ENCODE measurements at regions not wholly inside any gene's neighbourhood (a gene's known extent, or its start where the extent isn't known, plus 50 kb on each side); places are given as distances from the start of the nearest gene placed in this dataset.

DNA sequence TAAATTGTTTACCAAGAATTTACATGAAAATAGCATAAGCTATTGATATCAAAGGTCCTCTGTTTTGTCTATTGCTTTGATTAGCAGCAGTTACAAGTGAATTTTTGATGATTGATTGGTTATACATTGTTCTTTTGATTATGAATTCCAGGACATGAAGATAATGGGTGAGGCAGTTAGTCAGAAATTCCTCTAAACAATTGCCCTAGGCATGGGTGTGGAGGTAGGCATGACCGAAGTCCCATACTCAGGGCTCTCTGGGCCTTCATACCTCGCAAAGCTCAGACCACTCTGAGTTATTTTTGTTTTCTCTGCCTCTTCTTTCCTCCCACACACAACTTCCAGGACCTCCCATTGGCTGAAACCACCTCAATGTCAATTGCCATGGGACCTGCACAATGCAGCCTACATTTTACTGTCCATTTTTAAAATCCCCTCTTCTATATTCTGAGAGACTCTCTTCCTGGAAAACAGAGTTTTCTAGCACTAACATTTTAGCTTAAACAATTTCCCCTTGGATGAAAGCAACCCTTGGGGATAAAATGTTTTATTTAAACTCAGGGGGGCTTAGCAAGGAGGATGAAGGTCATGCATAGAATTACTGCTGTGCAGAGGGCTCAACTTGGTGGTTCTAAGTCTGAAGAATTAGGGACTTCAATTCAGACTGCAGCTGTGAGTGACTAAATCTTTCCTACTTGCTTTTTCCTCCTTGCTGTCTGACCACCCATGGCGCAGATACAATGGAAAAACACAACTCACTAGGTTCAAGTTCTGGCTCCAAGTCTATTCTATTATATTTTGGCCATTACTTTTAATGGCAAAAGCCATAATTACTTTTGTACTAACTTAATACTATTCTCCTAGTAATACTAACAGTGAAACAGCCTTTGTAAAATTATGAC, 594.8 kb downstream of the NTRK3 start:
- Histone ChIP-seq H2BK12ac (ENCODE audit: low read length) (no peak overlapping the region), H2BK15ac (ENCODE audit: low read length) (no peak overlapping the region), H3K79me1 (ENCODE audit: low read depth, low read length) (no peaks in the 10 kb centered on the region), H2BK120ac (ENCODE audit: low read depth, low read length) (no peak overlapping the region), H3K18ac (ENCODE audit: low read length) (no peak overlapping the region), H3K4ac (ENCODE audit: low read length) (no peak overlapping the region), H3K27ac (replicated peaks; ENCODE audit: low read length) (no peak overlapping the region), H3K36me3 (replicated peaks in 1 of 2; ENCODE audit: control insufficient read depth in 2 of 2, insufficient read depth in 2 of 2, low read length in 2 of 2) (no peaks in the 10 kb centered on the region), H2BK5ac (ENCODE audit: low read length) (no peak overlapping the region), H3K9me3 (replicated peaks in 1 of 2; ENCODE audit: control insufficient read depth in 2 of 2, insufficient read depth in 1 of 2, low read depth in 1 of 2, low read length in 2 of 2) (peaks cover 0 to 4% of the 10 kb centered on the region in 2 donors), H4K8ac (ENCODE audit: low read depth, low read length) (no peak overlapping the region), H2AFZ (ENCODE audit: low read length) (no peak overlapping the region), H3K4me2 (ENCODE audit: insufficient read depth, low read length, poor library complexity, severe bottlenecking) (no peak overlapping the region), H3K27me3 (ENCODE audit: control insufficient read depth in 3 of 3, insufficient read depth in 3 of 3, low read depth in 1 of 3, low read length in 3 of 3) (no peaks in the 10 kb centered on the region), H3K9ac (ENCODE audit: low read depth, low read length, poor library complexity) (no peak overlapping the region), H3K4me3 (ENCODE audit: low read length in 2 of 2) (no peak overlapping the region), H2AK5ac (ENCODE audit: low read depth, low read length) (no peak overlapping the region), H3K14ac (ENCODE audit: low read length) (no peak overlapping the region), H3K4me1 (ENCODE audit: control insufficient read depth in 2 of 2, insufficient read depth in 1 of 2, low read depth in 1 of 2, low read length in 2 of 2) (no peaks in the 10 kb centered on the region), H3K23ac (ENCODE audit: low read depth, low read length, poor library complexity) (no peak overlapping the region), H4K91ac (ENCODE audit: low read depth, low read length, poor library complexity) (no peak overlapping the region)
- no peak for DNase-seq (ENCODE audit: low spot score)
- WGBS, 2 donors (ENCODE audit: extremely low coverage in 2 of 2, insufficient read length in 2 of 2, insufficient replicate concordance in 1 of 2) = no CpG with 5 or more reads among the region's 3 CpGs

DNA sequence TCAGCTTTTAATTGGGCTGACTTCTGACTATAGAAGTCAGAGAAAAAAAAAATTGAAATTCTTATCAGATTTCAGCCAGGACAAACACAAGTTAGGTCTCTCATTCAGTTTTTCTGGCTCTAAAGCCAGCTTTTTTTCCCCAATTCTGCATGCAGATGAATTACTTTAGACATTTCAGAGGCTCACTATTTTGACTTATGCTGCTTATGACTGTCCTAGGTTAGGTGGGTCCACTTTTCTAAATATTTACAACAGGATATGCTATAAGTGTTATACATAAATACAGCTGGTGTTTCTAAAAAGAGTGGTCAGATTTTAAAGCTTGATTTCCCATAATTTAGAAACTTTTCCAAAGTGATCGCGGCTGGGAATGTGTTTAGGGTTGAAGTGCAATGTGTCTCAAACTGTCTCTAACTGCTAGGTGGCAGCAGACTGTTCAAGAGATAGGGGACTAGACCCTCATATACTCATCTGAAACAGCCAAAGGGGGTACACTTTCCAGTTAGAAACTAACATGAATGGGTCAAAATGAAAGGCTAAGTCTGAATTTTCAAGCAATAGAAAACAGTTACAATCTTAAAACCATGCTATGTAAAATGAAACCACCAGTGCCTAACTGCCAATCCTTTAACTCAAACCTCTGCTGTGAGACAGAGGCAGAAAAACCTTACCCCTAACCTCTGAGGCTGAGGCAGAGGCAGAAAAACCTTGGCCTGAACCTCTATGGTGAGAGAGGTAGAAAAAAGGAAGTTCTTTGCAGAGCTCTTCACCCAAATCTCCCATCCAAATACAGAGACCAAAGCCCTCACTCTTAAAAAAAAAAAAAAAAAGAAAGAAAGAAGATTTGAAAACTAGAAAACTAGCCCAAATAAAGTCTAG, 596.0 kb downstream of the NTRK3 start:
- Histone ChIP-seq H3K4me3 (ENCODE audit: low read length in 2 of 2) (no peak overlapping the region), H2BK5ac (ENCODE audit: low read length) (no peak overlapping the region), H3K14ac (ENCODE audit: low read length) (no peak overlapping the region), H2AFZ (ENCODE audit: low read length) (no peak overlapping the region), H3K4ac (ENCODE audit: low read length) (no peak overlapping the region), H2BK12ac (ENCODE audit: low read length) (no peak overlapping the region), H3K27me3 (ENCODE audit: control insufficient read depth in 3 of 3, insufficient read depth in 3 of 3, low read depth in 1 of 3, low read length in 3 of 3) (no peaks in the 10 kb centered on the region), H4K8ac (ENCODE audit: low read depth, low read length) (no peak overlapping the region), H3K9ac (ENCODE audit: low read depth, low read length, poor library complexity) (no peak overlapping the region), H3K18ac (ENCODE audit: low read length) (no peak overlapping the region), H2BK15ac (ENCODE audit: low read length) (no peak overlapping the region), H3K4me1 (ENCODE audit: control insufficient read depth in 2 of 2, insufficient read depth in 1 of 2, low read depth in 1 of 2, low read length in 2 of 2) (no peaks in the 10 kb centered on the region), H3K36me3 (replicated peaks in 1 of 2; ENCODE audit: control insufficient read depth in 2 of 2, insufficient read depth in 2 of 2, low read length in 2 of 2) (no peaks in the 10 kb centered on the region), H3K4me2 (ENCODE audit: insufficient read depth, low read length, poor library complexity, severe bottlenecking) (no peak overlapping the region), H4K91ac (ENCODE audit: low read depth, low read length, poor library complexity) (no peak overlapping the region), H3K27ac (replicated peaks; ENCODE audit: low read length) (no peak overlapping the region), H3K79me1 (ENCODE audit: low read depth, low read length) (no peaks in the 10 kb centered on the region), H3K23ac (ENCODE audit: low read depth, low read length, poor library complexity) (no peak overlapping the region), H2BK120ac (ENCODE audit: low read depth, low read length) (no peak overlapping the region), H2AK5ac (ENCODE audit: low read depth, low read length) (no peak overlapping the region), H3K9me3 (replicated peaks in 1 of 2; ENCODE audit: control insufficient read depth in 2 of 2, insufficient read depth in 1 of 2, low read depth in 1 of 2, low read length in 2 of 2) (peaks cover 0 to 4% of the 10 kb centered on the region in 2 donors)
- WGBS, 2 donors (ENCODE audit: extremely low coverage in 2 of 2, insufficient read length in 2 of 2, insufficient replicate concordance in 1 of 2) = no CpG with 5 or more reads among the region's 2 CpGs
- DNase-seq (ENCODE audit: low spot score) = no peak

DNA sequence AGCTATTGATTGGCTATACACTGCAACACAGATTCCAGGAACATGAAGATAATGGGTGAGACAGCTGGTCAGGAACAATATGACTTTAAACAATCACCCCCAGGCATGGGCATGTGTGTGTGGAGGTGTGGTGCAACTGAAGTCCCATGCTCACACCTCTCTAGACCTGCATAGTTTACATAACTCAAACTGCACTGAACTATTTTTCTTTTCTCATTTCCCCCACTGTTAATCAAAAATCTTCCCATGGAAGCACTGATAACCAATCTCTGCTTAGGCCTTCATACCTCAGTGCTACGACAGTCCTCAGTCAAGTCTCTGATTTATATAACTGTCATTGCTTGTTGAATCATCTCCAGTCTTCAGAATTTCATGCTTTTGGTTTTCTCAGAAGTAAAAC, 600.2 kb downstream of the NTRK3 start:
- no peaks in the 10 kb centered on the region for H3K79me1 ChIP-seq (ENCODE audit: low read depth, low read length)
- H2BK120ac ChIP-seq (ENCODE audit: low read depth, low read length) = no peak overlapping the region
- no peaks in the 10 kb centered on the region for H3K4me1 ChIP-seq (ENCODE audit: control insufficient read depth in 2 of 2, insufficient read depth in 1 of 2, low read depth in 1 of 2, low read length in 2 of 2)
- H3K4me3 ChIP-seq (ENCODE audit: low read length in 2 of 2) = no peak overlapping the region
- H3K18ac ChIP-seq (ENCODE audit: low read length) = no peak overlapping the region
- no peaks in the 10 kb centered on the region for H3K9me3 ChIP-seq (replicated peaks in 1 of 2; ENCODE audit: control insufficient read depth in 2 of 2, insufficient read depth in 1 of 2, low read depth in 1 of 2, low read length in 2 of 2)
- no peak overlapping the region for H2BK5ac ChIP-seq (ENCODE audit: low read length)
- no peaks in the 10 kb centered on the region for H3K36me3 ChIP-seq (replicated peaks in 1 of 2; ENCODE audit: control insufficient read depth in 2 of 2, insufficient read depth in 2 of 2, low read length in 2 of 2)
- no peaks in the 10 kb centered on the region for H3K27me3 ChIP-seq (ENCODE audit: control insufficient read depth in 3 of 3, insufficient read depth in 3 of 3, low read depth in 1 of 3, low read length in 3 of 3)
- no peak overlapping the region for H2BK12ac ChIP-seq (ENCODE audit: low read length)
- H2BK15ac ChIP-seq (ENCODE audit: low read length) = no peak overlapping the region
- no peak overlapping the region for H4K91ac ChIP-seq (ENCODE audit: low read depth, low read length, poor library complexity)
- WGBS, 2 donors (ENCODE audit: extremely low coverage in 2 of 2, insufficient read length in 2 of 2, insufficient replicate concordance in 1 of 2) = no CpG with 5 or more reads among the region's 1 CpG
- no peak overlapping the region for H2AFZ ChIP-seq (ENCODE audit: low read length)
- no peak overlapping the region for H3K4me2 ChIP-seq (ENCODE audit: insufficient read depth, low read length, poor library complexity, severe bottlenecking)
- DNase-seq (ENCODE audit: low spot score) = no peak
- H2AK5ac ChIP-seq (ENCODE audit: low read depth, low read length) = no peak overlapping the region
- H3K27ac ChIP-seq (replicated peaks; ENCODE audit: low read length) = no peak overlapping the region
- H4K8ac ChIP-seq (ENCODE audit: low read depth, low read length) = no peak overlapping the region
- H3K23ac ChIP-seq (ENCODE audit: low read depth, low read length, poor library complexity) = no peak overlapping the region
- H3K4ac ChIP-seq (ENCODE audit: low read length) = no peak overlapping the region
- H3K14ac ChIP-seq (ENCODE audit: low read length) = no peak overlapping the region
- no peak overlapping the region for H3K9ac ChIP-seq (ENCODE audit: low read depth, low read length, poor library complexity)

DNA sequence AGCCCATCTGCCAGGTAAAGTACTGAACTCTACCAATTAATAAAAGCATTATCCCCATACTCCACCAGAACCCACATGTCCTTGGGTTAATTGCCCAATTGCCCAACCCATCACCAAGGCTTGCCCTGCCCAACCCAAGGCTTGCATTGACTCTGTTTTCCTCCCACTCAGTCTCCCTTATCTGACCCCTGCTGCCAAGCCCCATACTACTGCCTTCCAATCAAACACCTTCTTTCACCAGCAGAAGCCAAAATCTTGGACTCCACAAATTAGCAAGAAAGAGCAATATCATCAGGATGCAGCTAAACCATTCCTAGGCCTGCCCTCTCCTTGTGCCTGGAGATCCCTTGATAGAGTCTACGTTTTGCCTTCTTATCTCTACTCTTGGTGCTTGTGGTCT, 602.9 kb downstream of the NTRK3 start:
- H3K36me3 ChIP-seq (replicated peaks in 1 of 2; ENCODE audit: control insufficient read depth in 2 of 2, insufficient read depth in 2 of 2, low read length in 2 of 2) = no peaks in the 10 kb centered on the region
- H3K4me1 ChIP-seq (ENCODE audit: control insufficient read depth in 2 of 2, insufficient read depth in 1 of 2, low read depth in 1 of 2, low read length in 2 of 2) = no peaks in the 10 kb centered on the region
- no peak for DNase-seq (ENCODE audit: low spot score)
- H3K27ac ChIP-seq (replicated peaks; ENCODE audit: low read length) = no peak overlapping the region
- H3K79me1 ChIP-seq (ENCODE audit: low read depth, low read length) = no peaks in the 10 kb centered on the region
- H2AFZ ChIP-seq (ENCODE audit: low read length) = no peak overlapping the region
- H3K23ac ChIP-seq (ENCODE audit: low read depth, low read length, poor library complexity) = no peak overlapping the region
- no peak overlapping the region for H2BK15ac ChIP-seq (ENCODE audit: low read length)
- H3K4me2 ChIP-seq (ENCODE audit: insufficient read depth, low read length, poor library complexity, severe bottlenecking) = no peak overlapping the region
- no peaks in the 10 kb centered on the region for H3K9me3 ChIP-seq (replicated peaks in 1 of 2; ENCODE audit: control insufficient read depth in 2 of 2, insufficient read depth in 1 of 2, low read depth in 1 of 2, low read length in 2 of 2)
- no peaks in the 10 kb centered on the region for H3K27me3 ChIP-seq (ENCODE audit: control insufficient read depth in 3 of 3, insufficient read depth in 3 of 3, low read depth in 1 of 3, low read length in 3 of 3)
- H4K8ac ChIP-seq (ENCODE audit: low read depth, low read length) = no peak overlapping the region
- H4K91ac ChIP-seq (ENCODE audit: low read depth, low read length, poor library complexity) = no peak overlapping the region
- no peak overlapping the region for H3K14ac ChIP-seq (ENCODE audit: low read length)
- H3K4me3 ChIP-seq (ENCODE audit: low read length in 2 of 2) = no peak overlapping the region
- no peak overlapping the region for H3K9ac ChIP-seq (ENCODE audit: low read depth, low read length, poor library complexity)
- H2AK5ac ChIP-seq (ENCODE audit: low read depth, low read length) = no peak overlapping the region
- H3K18ac ChIP-seq (ENCODE audit: low read length) = no peak overlapping the region
- WGBS, 2 donors (ENCODE audit: extremely low coverage in 2 of 2, insufficient read length in 2 of 2, insufficient replicate concordance in 1 of 2) = no CpG with 5 or more reads among the region's 1 CpG
- H2BK12ac ChIP-seq (ENCODE audit: low read length) = no peak overlapping the region
- no peak overlapping the region for H3K4ac ChIP-seq (ENCODE audit: low read length)
- H2BK5ac ChIP-seq (ENCODE audit: low read length) = no peak overlapping the region
- no peak overlapping the region for H2BK120ac ChIP-seq (ENCODE audit: low read depth, low read length)

Measured in neuronal stem cell (in vitro differentiated cells).